ENCODE measurements at regions not wholly inside any gene's neighbourhood (a gene's known extent, or its start where the extent isn't known, plus 50 kb on each side); places are given as distances from the start of the nearest gene placed in this dataset.

DNA sequence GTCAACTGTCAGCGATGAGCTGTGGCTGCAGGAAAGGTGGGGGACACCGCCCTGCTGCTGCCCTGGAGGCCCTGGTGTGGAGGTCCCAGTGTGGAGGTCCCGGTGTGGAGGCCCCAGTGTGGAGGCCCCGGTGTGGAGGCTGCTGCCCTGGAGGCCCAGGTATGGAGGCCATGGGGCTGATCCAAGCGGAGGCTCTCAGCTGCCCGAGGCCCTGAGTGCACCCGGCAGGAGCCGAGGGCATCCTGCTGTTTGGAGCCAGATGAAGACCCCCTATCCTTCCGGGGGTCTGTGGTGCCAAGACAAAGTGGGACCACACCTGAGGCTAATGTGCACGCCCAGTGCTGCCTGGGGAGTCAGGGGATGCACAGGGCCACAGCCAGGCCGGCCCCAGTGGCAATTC lies 210.4 kb upstream of the SOX1 start:
- no peak overlapping the region for H2BK12ac ChIP-seq (ENCODE audit: low read depth, low read length)
- no peak overlapping the region for H2BK5ac ChIP-seq (ENCODE audit: low read depth, low read length)
- no peak overlapping the region for H3K27ac ChIP-seq (ENCODE audit: low read depth, low read length)
- no peaks in the 10 kb centered on the region for H3K36me3 ChIP-seq (ENCODE audit: control insufficient read depth in 2 of 4, insufficient read depth in 4 of 4, low read length in 3 of 4)
- no peak overlapping the region for H4K5ac ChIP-seq (ENCODE audit: insufficient read length, low read depth, low read length)
- no peak overlapping the region for H3K14ac ChIP-seq (ENCODE audit: insufficient read length)
- no peak overlapping the region for H2AFZ ChIP-seq (ENCODE audit: low read length)
- H4K91ac ChIP-seq (replicated peaks; ENCODE audit: insufficient read length, low read length), result no peak overlapping the region
- H3K9ac ChIP-seq (replicated peaks in 1 of 4; ENCODE audit: extremely low read depth in 1 of 4, low read depth in 3 of 4, low read length in 3 of 4), result no peak overlapping the region
- TF ChIP-seq CBX5 (IDR thresholded peaks at IDR 0.05; ENCODE audit: low read depth, low read length) (no peak), CREB1 (IDR thresholded peaks at IDR 0.05) (no peak), POLR2A (IDR thresholded peaks at IDR 0.05; ENCODE audit: control extremely low read depth in 1 of 2, low read depth in 2 of 2, low read length in 2 of 2) (no peak), PHF8 (conservative IDR thresholded peaks at IDR 0.05; ENCODE audit: low read depth, low read length) (no peak), RFX5 (IDR thresholded peaks at IDR 0.05; ENCODE audit: borderline replicate concordance, low read depth, low read length) (no peak), TCF12 (IDR thresholded peaks at IDR 0.05; ENCODE audit: low read depth, low read length) (no peak), EGR1 (IDR thresholded peaks at IDR 0.05; ENCODE audit: borderline replicate concordance, low read depth, low read length) (no peak), POU5F1 (IDR thresholded peaks at IDR 0.05; ENCODE audit: low read depth, low read length) (no peak)
- no peak overlapping the region for H4K8ac ChIP-seq (ENCODE audit: extremely low read depth, insufficient read depth, low read length)
- H2AK5ac ChIP-seq (ENCODE audit: low read depth, low read length), result no peak overlapping the region
- H3K27me3 ChIP-seq (replicated peaks in 1 of 4; ENCODE audit: control insufficient read depth in 3 of 4, extremely low read depth in 1 of 4, insufficient read depth in 3 of 4, low read length in 3 of 4), result no peaks in the 10 kb centered on the region; a peak in 1 of 7 replicates
- no peaks in the 10 kb centered on the region for H4K20me1 ChIP-seq (replicated peaks in 1 of 2; ENCODE audit: control insufficient read depth in 1 of 2, insufficient read depth in 2 of 2, low read length in 2 of 2)
- no peak overlapping the region for H3K56ac ChIP-seq (replicated peaks; ENCODE audit: insufficient read length, low read depth, low read length)
- ChIA-PET CTCF (ENCODE audit: partially characterized antibody) (no interaction called here), POLR2A (ENCODE audit: partially characterized antibody) (no interaction called here)
- no peak overlapping the region for H3K23ac ChIP-seq (ENCODE audit: insufficient read length)
- no peak for FAIRE-seq
- H3K4ac ChIP-seq (replicated peaks; ENCODE audit: insufficient read length, low read depth, low read length), result no peak overlapping the region
- no peak overlapping the region for H3K4me2 ChIP-seq (ENCODE audit: insufficient read depth in 1 of 2, low read depth in 2 of 2, low read length in 2 of 2)
- no peak for DNase-seq (ENCODE audit: low read depth in 1 of 2, low spot score in 2 of 2)
- 0 out of 4 replicates have a peak, but pooled peaks cover 0 to 3% of the 10 kb centered on the region in 2 experiments for H3K9me3 ChIP-seq (ENCODE audit: insufficient read depth in 2 of 2, low read depth in 1 of 2, low read length in 1 of 2)
- H2BK120ac ChIP-seq (replicated peaks; ENCODE audit: low read depth, low read length), result no peak overlapping the region
- H2BK20ac ChIP-seq (ENCODE audit: low read length), result no peak overlapping the region
- peaks cover 0 to 7% (median 6%) of the 10 kb centered on the region in 4 experiments; a peak in 3 of 7 replicates for H3K4me1 ChIP-seq (replicated peaks in 1 of 4; ENCODE audit: control insufficient read depth in 3 of 4, insufficient read depth in 4 of 4, low read length in 3 of 4)
- no peak overlapping the region; the same call in 1 of the 2 replicates for H3K18ac ChIP-seq (ENCODE audit: extremely low read depth, low read length)
- H3K79me1 ChIP-seq (ENCODE audit: low read depth, low read length), result no peaks in the 10 kb centered on the region
- WGBS, 2 experiments (ENCODE audit: extremely low coverage in 1 of 2, insufficient coverage in 1 of 2, insufficient read length in 1 of 2, insufficient replicate concordance in 2 of 2, low coverage in 1 of 2, low lambda C conversion rate in 2 of 2, missing lambda C conversion rate in 1 of 2), result 84% methylated on average over 11 of the region's 11 CpGs; no CpG with 5 or more reads in 1 of the 2 experiments
- H3K4me3 ChIP-seq (ENCODE audit: extremely low read depth in 1 of 4, insufficient read depth in 2 of 4, low read depth in 3 of 4, low read length in 4 of 4), result no peak overlapping the region
- H3K23me2 ChIP-seq (ENCODE audit: low read depth, low read length), result no peaks in the 10 kb centered on the region
- H2BK15ac ChIP-seq (ENCODE audit: low read length), result 0 out of 2 replicates have a peak overlapping the region, but pooled peaks have one; percentile 29
- H3K79me2 ChIP-seq (ENCODE audit: control insufficient read depth in 1 of 2, insufficient read depth in 2 of 2, low read length in 2 of 2), result no peaks in the 10 kb centered on the region
